BJ (cell line): ENCODE measurements at regions not wholly inside any gene's neighbourhood (a gene's known extent, or its start where the extent isn't known, plus 50 kb on each side); places are given as distances from the start of the nearest gene placed in this dataset.
"Not testable (repeated sequence)": the region's sequence is repeated elsewhere in the genome, so short reads cannot be mapped to it uniquely, and the experiment has no call there.

Source experiments
- CTCF ChIA-PET: fragments of 350-600 bp; formaldehyde crosslinking; extraction: SDS; loops from one replicate; lab custom pipeline; 2021; ENCODE audit warnings: antibody characterized with exemption, inconsistent platforms; lab: Yijun Ruan, JAX
- POLR2A ChIA-PET: fragments of 300-600 bp; sonication (Branson Sonifier 250); formaldehyde crosslinking; extraction: SDS; loops from one replicate; lab custom pipeline; 2021; ENCODE audit warnings: antibody characterized with exemption; lab: Charles Lee
- DNase-seq: peaks from one replicate; pipeline ENCODE4 v3.0.0-alpha.2; 2011; ENCODE audit warnings: low read depth
- H3K27me3 ChIP-seq: 2 replicates; pipeline ENCODE4 v1.6.0; 2011; ENCODE audit warnings: low read length; ENCODE audit not compliant: control insufficient read depth, insufficient read depth
- H3K36me3 ChIP-seq: 2 replicates; pipeline ENCODE4 v1.5.1; 2011; ENCODE audit warnings: low read length; ENCODE audit not compliant: control insufficient read depth, insufficient read depth
- H3K4me3 ChIP-seq: 2 replicates; pipeline ENCODE4 v1.5.1; 2011; ENCODE audit warnings: low read depth, mild to moderate bottlenecking, control low read depth, low read length
- TF ChIP-seq, protein P1 (sequence below): IDR thresholded peaks from 2 replicates; pipeline ENCODE4 v1.5.1; 2011; ENCODE audit warnings: low read depth, mild to moderate bottlenecking, control low read depth, inconsistent platforms, low read length, moderate library complexity; ENCODE audit not compliant: insufficient read depth

DNA sequence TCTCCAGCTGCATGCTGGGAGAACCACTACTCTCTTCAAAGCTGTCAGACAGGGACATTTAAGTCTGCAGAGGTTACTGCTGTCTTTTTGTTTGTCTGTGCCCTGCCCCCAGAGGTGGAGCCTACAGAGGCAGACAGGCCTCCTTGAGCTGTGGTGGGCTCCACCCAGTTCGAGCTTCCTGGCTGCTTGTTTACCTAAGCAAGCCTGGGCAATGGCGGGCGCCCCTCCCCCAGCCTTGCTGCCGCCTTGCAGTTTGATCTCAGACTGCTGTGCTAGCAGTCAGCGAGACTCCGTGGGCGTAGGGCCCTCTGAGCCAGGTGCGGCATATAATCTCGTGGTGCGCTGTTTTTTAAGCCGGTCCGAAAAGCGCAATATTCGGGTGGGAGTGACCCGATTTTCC, 215.0 kb downstream of the STIM2 start:
- H3K36me3 ChIP-seq, DNase-seq, POLR2A ChIA-PET, H3K27me3 ChIP-seq, H3K4me3 ChIP-seq: not testable (repeated sequence)
- CTCF ChIA-PET, result interaction anchor here (1.4 kb wide), 1 partner anchor 28 kb away, joined by 5 read pairs; no protein-coding TSS in a partner anchor

DNA sequence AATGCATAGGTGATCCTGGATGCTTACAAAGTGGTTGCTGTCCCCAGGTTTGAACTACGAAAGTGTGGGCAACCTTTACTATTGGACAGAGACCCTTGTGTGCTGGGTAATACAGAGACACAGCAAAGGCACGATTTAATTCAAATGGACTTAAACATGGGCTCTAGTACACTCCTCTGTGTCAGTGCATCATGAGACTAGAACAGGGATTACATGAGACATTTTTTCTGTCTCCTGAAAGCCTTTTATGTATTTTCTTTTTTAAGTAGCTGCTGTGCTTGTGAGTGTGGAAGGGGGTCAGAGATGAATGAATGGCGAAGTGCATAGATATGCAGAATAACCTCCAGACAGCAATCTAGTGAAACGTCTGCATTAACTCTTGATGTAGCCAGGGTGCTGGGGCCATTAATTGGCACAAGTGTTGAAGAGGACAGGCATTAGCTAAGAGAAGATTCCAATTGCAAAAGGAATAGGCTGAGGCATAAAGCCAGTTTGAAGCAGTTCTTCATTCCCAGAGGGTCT, 218.4 kb downstream of the STIM2 start:
- no peak for DNase-seq
- no peaks in the 10 kb centered on the region for H3K36me3 ChIP-seq
- TF ChIP-seq, protein P1, sequence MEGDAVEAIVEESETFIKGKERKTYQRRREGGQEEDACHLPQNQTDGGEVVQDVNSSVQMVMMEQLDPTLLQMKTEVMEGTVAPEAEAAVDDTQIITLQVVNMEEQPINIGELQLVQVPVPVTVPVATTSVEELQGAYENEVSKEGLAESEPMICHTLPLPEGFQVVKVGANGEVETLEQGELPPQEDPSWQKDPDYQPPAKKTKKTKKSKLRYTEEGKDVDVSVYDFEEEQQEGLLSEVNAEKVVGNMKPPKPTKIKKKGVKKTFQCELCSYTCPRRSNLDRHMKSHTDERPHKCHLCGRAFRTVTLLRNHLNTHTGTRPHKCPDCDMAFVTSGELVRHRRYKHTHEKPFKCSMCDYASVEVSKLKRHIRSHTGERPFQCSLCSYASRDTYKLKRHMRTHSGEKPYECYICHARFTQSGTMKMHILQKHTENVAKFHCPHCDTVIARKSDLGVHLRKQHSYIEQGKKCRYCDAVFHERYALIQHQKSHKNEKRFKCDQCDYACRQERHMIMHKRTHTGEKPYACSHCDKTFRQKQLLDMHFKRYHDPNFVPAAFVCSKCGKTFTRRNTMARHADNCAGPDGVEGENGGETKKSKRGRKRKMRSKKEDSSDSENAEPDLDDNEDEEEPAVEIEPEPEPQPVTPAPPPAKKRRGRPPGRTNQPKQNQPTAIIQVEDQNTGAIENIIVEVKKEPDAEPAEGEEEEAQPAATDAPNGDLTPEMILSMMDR, result no peak
- ChIA-PET POLR2A (no interaction called here), CTCF (interaction anchor here (1.0 to 1.6 kb wide), 3 partner anchors 10 to 16 kb away, joined by 3 read pairs; no protein-coding TSS in a partner anchor)
- peaks cover 6% of the 10 kb centered on the region; the same call in 1 of the 2 replicates for H3K27me3 ChIP-seq
- H3K4me3 ChIP-seq, result no peak overlapping the region

DNA sequence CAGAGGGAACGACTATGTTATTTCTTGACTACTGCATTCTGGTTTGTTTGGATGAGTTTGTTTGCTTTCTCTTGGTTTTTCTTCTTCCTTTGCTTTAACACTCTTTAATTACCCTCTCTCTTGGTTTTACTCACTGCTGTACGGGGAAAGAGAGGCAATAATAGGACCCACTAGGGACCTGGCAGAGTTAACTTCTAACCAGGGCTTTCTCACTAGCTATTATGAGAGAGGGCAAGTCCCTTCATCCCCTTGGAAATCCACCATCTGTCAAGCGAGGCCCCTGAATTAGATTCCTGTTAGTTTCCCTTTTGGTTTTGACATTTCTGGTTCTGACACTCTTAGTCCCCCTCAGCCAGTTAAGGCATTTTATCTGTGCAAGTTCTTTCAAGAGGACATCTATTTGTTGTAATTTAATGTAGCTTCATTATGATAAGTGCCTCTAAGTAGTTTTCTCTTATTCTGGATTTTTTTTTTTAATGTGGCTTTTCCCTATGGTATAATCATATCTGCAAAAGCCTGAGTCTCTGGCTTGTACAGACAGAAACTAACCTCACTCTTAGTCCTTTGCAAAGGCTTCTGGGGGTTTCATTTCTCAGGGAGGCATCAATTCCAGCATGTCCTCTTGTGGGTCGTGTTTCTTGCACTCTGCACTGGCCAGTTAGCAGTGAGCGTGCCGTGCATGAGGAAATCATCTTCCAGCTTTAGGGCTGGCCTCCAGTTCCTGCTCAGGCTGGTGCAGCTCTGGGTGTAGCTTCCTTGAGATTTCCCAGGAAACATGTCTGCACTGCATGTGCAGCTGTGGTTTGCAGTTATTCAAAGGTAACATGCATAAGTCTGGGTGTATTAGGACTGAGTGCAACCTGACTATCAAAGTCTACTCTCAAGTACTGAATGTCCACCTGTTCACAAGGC, 221.3 kb downstream of the STIM2 start:
- DNase-seq, result no peak
- POLR2A ChIA-PET, result no interaction called here
- CTCF ChIA-PET, result interaction anchor here (0.7 kb wide), 1 partner anchor 611 kb away, joined by 3 read pairs; no protein-coding TSS in a partner anchor
- H3K4me3 ChIP-seq, result no peak overlapping the region
- no peaks in the 10 kb centered on the region for H3K36me3 ChIP-seq
- peaks cover 11% of the 10 kb centered on the region; the same call in 1 of the 2 replicates for H3K27me3 ChIP-seq
- TF ChIP-seq, protein P1, result no peak

DNA sequence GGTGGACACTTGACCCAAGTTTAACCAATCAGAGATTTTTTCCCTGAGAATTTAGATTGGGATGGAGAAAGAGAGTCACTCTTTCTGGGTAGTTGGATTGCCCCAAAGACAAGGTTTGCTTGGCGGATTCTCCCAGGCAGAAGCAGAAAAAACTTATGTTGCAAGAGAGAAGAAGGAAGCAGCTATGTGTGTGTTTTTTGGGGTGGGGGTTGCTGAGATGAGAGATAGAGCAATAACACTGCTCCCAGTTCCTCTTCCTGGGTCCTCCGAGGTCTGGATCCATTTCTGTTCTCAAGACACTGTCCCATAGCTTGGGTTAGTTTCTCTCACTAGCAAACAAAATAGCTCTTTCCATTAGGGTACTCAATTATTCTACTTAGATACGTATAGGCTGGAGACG, 222.1 kb downstream of the STIM2 start:
- no peak for DNase-seq
- Histone ChIP-seq H3K4me3 (no peak overlapping the region), H3K27me3 (peaks cover 13% of the 10 kb centered on the region), H3K36me3 (no peaks in the 10 kb centered on the region)
- TF ChIP-seq, protein P1, result no peak
- CTCF ChIA-PET, result no interaction called here
- POLR2A ChIA-PET, result no interaction called here

DNA sequence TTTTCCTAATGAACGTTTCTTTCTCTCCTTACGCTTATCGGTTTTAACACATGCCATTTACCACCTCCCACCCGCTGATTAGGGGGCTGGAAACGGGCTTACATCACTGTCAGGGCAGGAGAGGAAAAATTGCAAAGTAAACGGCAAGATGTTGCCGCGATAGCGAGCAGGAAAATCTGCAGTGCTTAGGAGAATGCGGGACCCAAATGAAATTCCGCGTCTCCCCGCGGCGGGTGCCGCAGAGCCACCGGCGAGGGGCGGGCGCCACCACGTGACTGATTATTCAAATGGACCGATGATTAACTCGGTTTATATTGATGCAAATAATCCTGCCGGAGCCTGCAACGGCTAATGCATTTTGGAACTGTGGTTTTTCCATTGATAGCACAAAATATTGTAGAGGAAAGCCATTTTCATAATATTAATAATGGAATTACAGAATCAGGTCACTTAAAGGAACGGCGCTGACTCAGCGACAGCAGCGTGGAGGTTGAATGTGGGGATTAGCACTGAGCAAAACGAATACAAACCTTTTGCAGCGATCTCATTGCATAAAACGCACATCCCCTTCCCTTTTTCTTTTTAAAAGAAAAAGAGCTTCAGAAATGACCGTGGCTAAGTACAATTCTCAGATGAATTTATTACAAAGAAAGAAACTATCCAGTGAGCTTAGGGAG, 224.2 kb downstream of the STIM2 start:
- ChIA-PET CTCF (no interaction called here), POLR2A (no interaction called here)
- no peak for DNase-seq
- TF ChIP-seq, protein P1, result no peak
- H3K4me3 ChIP-seq, result no peak overlapping the region
- peaks cover 14% of the 10 kb centered on the region for H3K27me3 ChIP-seq
- no peaks in the 10 kb centered on the region for H3K36me3 ChIP-seq
